GF-D8 (cell line): ENCODE measurements at regions not wholly inside any gene's neighbourhood (a gene's known extent, or its start where the extent isn't known, plus 50 kb on each side); places are given as distances from the start of the nearest gene placed in this dataset.
"Not testable (repeated sequence)": the region's sequence is repeated elsewhere in the genome, so short reads cannot be mapped to it uniquely, and the experiment has no call there.

Source experiments
- DNase-seq: peaks from one replicate; lab custom pipeline; 2025; lab: John Stamatoyannopoulos, UW

GRCh38 chr2:234275515-234275914 is 221.4 kb downstream of the ARL4C start:
- no peak for DNase-seq

GRCh38 chr2:234273887-234274584 is 222.8 kb downstream of the ARL4C start:
- no peak for DNase-seq

GRCh38 chr2:234272069-234272850 is 221.8 kb downstream of the SPP2 start:
- no peak for DNase-seq

DNA sequence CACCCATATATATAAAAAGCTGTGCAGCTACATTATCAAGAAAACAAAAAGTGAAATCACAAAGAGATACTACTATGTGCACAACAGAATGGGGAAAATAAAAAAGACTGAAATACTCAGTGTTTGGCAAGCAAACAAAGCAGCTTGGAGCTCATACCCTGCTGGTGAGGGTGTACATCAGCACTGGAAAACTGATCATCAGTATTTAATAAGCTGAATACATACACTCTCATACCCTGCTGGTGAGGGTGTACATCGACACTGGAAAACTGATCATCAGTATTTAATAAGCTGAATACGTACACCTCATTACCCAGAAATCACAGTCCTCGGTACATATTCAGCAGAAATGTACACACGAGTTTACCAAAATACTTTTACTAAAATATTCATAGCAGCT is 220.8 kb downstream of the SPP2 start:
- no peak for DNase-seq

GRCh38 chr2:234269769-234270204 is 219.3 kb downstream of the SPP2 start:
- no peak for DNase-seq

GRCh38 chr2:234267534-234267933 is 217.0 kb downstream of the SPP2 start:
- no peak for DNase-seq

DNA sequence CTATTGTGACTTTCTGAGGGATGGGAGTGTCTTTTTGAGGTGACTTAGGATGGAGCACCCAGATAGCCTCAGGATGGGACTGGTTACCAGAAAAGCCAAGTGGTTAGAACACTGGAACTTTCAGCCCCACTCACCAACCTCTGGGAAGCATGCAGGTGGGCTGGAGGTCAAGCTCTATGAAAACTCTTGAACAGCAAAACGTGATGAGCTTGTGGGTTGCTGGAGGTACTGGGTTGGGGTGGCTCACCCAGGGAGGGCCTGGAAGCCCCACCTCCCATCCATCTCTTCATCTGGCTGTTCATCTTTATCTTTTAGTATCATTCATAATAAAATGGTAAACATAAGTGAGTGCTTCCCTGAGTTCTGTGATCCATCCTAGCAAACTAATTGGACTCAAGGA is 216.4 kb downstream of the SPP2 start:
- no peak for DNase-seq

GRCh38 chr2:234265206-234265605 is 214.7 kb downstream of the SPP2 start:
- no peak for DNase-seq

- DNase-seq, result no peak
These were observed 211.2 kb downstream of the SPP2 start for GRCh38 chr2:234261736-234262135.

DNA sequence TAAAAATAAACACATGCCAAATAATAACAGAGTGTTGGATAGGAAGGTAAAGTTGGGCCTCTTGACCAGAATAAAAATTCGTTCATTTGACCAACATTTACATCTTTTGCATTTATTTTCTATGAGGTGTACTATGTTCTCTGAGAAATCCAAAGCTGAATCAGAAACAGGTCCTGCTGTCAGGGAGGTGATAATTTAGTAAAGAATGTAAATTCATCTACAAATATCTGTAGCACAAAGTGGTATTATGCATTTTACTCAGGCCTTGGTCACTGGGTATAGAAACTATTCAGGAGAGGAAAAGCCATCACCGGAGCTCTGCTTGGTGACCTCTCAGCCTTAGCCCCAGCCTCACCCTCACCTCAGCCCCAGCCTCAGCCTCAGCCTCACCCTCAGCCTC is 208.9 kb downstream of the SPP2 start:
- no peak for DNase-seq

DNA sequence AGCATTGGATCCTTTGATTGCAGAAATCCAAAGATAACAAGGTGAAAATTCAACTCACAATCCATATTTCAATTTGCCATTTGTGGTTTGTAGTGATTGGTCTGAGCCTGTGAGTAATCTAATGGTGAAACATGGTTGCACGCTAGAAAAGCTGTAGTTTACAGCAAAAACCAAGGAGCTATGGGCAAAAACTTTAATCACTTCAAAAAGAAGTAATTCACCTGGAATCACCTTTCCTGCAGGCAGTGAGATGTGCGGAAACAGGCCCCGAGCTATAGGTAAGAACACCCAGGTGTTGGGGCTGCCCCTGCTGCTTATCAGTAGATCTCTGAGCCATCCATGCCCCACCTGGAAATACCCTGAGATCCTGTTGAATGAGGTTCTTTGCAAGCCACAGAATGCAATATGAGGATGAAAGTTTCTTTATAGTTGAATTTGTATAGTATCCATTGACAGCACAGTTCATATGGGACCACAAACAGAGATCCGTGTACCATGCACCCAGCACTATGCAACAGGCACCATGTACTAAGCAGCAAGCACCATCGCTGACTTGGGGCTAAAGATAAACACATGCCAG is 208.2 kb downstream of the SPP2 start:
- no peak for DNase-seq

- no peak for DNase-seq
These were observed 207.5 kb downstream of the SPP2 start for GRCh38 chr2:234257859-234258561.

GRCh38 chr2:234256516-234256915 is 206.0 kb downstream of the SPP2 start:
- no peak for DNase-seq

DNA sequence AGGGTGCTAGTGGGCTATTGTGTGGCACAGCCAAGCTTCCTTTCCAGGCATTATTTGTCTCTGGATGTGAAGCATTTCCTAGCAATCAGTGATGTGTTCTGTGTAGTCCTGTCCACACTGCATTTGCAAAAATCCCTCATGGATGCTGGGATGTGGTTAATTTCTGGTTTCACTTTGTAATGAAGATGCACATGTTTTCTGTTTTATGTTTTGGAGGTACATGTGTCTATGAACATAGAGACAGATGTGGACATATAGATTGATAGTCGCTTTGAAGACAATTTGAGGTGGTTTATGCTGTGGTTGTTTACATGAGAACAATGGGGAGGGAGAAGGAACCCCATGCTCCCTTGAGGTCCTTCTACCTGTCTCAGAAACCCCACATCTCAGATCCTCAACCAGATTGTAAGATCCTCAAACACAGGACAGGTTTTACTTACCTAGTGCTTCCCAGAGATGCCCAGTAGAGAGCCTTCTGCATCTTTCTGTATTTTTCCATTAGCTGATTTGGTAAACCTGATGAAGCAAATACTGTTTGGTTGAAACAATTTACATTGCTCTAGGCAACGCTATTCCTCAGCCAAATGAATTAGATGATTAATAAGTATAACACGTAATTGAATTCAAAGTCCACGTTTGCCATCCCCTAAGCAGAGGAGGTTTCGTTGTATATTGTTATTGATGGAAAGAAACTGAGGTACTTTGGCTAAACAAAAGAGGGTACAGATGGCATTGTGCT is 204.4 kb downstream of the SPP2 start:
- no peak for DNase-seq

GRCh38 chr2:234252772-234253171 is 202.3 kb downstream of the SPP2 start:
- DNase-seq, result no peak

DNA sequence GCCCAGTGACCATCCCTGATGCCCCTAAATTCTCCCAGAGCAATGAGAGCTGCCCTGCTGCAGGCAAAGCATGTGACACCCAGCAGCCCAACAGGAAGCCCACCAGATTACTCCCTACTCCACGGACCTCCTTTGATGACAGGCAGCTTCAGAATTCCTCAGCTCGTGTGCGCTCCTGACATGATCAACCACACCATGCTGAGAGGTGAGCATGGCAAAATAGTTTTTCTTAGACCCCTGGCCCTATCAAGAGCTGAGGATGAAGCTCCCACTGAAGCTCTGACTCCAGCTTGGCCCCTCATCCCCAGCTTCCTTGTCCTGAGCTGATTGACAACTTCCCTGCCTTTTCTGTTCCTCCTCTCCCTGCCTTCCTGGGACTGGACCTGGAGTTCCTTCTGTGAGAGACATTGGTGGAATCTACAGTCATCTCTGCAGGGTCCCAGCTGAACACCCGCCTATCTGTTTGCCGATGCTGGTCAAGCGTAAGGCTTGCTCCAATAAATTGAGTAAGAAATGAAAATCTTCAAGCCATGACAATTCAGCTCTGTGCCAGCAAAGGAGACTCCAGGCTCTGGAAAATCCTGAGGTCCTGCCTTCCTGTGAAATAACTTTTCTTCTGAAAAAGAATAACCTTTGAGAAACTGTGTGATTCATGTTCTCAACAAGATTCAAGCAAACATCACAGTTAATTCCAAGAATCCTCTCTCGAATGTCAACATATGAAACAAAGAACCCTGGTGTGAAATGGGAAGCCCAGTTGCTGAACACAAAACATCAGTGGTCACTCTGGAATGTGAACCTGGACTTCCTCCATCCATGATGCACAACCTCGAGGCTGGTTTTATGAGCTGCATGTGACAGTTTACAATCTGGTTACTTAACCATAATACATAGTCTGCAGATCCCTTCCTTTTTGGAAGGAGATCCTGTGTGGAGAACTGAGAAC is 201.1 kb downstream of the SPP2 start:
- DNase-seq, result no peak

- DNase-seq, result no peak
These were observed 200.4 kb downstream of the SPP2 start for GRCh38 chr2:234250926-234251325.

GRCh38 chr2:234249873-234250272 is 199.4 kb downstream of the SPP2 start:
- DNase-seq, result no peak

GRCh38 chr2:234249034-234249735 is 198.7 kb downstream of the SPP2 start:
- DNase-seq, result no peak

DNA sequence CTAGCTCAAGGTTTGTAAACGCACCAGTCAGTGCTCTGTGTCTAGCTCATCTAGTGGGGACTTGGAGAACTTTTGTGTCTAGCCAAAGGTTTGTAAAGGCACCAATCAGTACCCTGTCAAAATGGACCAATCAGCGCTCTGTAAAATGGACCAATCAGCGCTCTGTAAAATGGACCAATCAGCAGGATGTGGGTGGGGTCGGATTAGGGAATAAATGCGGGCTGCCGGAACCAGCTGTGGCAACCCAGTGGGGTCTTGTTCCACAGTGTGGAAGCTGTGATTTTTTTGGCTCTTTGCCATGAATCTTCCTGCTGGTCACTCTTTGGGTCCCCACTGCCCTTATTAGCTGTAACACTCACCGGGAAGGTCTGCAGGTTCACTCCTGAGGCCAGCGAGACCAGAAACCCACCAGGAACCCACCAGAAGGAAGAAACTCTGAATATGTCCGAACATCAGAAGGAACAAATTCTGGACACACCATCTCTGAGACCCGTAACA is 197.8 kb downstream of the SPP2 start:
- DNase-seq, result not testable (repeated sequence)
